Hematopoietic multipotent progenitor cell (in vitro differentiated cells): ENCODE measurements at regions not wholly inside any gene's neighbourhood (a gene's known extent, or its start where the extent isn't known, plus 50 kb on each side); places are given as distances from the start of the nearest gene placed in this dataset.
"Not testable (repeated sequence)": the region's sequence is repeated elsewhere in the genome, so short reads cannot be mapped to it uniquely, and the experiment has no call there.

Experiments
- DNase-seq, 3 donors: peaks; one replicate each; pipeline ENCODE4 v3.0.0-alpha.2; 2011 to 2015; ENCODE audit warnings: low read depth in 2 of 3, low spot score in 2 of 3

GRCh38 chr5:56733580-56733979, 81.8 kb upstream of the MAP3K1 start:
- DNase-seq, result no peak

- DNase-seq, result no peak
Measured at GRCh38 chr5:56732121-56732520, 83.2 kb upstream of the MAP3K1 start.

GRCh38 chr5:56731473-56731872, 83.9 kb upstream of the MAP3K1 start:
- not testable (repeated sequence) for DNase-seq

DNA sequence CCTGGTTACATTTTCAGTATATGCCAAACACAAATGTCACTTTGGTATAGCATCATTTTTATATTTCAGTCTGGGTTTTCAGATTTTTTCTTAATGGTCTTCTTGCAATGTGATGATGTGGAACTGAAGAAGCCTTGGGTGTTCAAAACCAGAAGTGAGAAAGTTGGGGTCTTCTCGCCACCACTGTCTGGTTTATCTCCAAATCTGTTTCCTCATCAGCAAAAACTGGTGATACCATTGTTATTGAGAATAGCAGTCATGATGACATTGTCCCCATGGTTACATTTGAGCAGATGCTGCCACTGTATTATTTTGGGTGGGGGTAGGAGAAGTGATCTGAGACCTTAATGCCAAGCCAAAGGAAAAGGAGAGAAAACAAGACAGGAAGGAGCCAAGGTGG, 85.9 kb upstream of the MAP3K1 start:
- peak in 1 of 3 donors; percentile 43 for DNase-seq

- DNase-seq, result no peak
Measured at GRCh38 chr5:56725711-56726411, 89.5 kb upstream of the MAP3K1 start.

- DNase-seq, result not testable (repeated sequence)
Measured at GRCh38 chr5:56724857-56725256, 90.5 kb upstream of the MAP3K1 start.

DNA sequence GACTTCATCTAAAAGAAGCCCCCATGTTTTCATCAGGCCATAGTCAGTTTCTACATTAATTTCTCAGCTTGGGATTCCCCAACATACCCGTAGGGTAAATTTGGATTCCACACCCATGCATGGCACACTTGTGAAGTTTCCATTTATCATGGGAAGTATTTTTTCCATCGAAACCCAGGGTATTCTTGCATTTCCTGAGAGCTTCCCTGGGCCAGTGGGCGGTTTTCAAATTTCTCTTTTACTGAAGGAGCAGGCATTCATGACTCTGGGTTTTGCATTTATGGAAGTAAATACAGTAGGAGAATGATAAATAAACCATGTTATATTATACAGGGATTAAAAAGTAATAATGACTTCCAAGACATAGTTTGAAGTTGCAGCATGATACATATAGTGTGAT, 93.0 kb upstream of the MAP3K1 start:
- DNase-seq, result no peak

- DNase-seq, result no peak
Measured at GRCh38 chr5:56717253-56717987, 97.9 kb upstream of the MAP3K1 start.

- no peak for DNase-seq
Measured at GRCh38 chr5:56715986-56716385, 99.4 kb upstream of the MAP3K1 start.

DNA sequence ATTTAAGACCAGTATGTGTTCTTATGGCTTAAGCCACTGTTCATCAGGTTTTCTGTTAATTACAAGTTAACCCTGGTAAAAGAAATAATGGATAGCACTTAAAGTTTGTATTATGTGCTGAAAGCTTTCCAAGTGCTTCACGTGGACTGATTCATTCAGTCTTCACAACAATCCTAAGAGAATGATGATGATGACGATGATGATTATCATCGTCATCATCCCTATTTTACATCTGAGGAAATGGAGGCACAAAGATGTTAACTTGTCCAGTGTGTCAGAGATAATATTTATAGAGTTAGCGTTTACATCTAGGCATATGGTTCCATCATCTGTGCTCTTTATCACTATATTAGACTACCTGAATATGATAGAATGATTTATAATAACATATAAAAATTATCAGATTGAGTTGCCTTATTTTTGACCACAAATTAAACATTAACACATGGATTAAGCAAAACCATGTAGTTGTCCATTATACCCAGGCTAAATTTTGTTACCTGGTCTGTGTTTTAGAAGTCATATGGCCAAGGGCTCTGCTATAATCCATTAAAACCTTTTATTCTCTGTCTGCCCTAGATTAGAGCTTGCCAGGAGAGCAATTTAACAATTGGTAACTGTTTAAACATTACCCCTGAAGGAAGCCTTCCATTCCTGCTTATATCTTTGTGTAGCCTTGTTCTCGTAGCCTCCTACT, 102.3 kb upstream of the MAP3K1 start:
- DNase-seq, result no peak

- no peak for DNase-seq
Measured at GRCh38 chr5:56710826-56711590, 104.3 kb upstream of the MAP3K1 start.

GRCh38 chr5:56706504-56706903, 108.8 kb upstream of the MAP3K1 start:
- no peak for DNase-seq

GRCh38 chr5:56705217-56705616, 110.1 kb upstream of the MAP3K1 start:
- DNase-seq, result no peak

DNA sequence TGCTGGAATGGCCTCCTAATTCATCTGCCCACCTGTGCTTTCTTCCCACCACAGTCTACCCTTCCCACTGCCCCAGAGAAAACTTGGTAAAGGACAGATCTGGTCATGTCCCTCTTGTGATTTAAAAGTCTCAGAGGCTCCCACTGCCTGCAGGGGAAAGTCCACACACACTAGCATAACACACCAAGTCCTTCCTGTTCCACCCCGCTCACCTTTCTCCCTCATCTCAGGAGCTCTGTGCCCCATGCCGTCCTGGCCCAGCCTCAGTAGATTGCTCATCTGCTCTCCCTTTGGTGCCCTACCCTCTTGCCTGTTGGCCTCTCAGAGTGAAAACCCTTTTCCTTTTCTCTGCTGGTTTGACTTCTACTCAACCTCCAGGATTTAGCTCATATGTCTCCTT, 111.4 kb upstream of the MAP3K1 start:
- DNase-seq, result no peak

- no peak for DNase-seq
Measured at GRCh38 chr5:56700711-56701110, 114.6 kb upstream of the MAP3K1 start.

GRCh38 chr5:56699538-56699937, 115.8 kb upstream of the MAP3K1 start:
- no peak for DNase-seq

- DNase-seq, result no peak
Measured at GRCh38 chr5:56698463-56699381, 116.6 kb upstream of the MAP3K1 start.

DNA sequence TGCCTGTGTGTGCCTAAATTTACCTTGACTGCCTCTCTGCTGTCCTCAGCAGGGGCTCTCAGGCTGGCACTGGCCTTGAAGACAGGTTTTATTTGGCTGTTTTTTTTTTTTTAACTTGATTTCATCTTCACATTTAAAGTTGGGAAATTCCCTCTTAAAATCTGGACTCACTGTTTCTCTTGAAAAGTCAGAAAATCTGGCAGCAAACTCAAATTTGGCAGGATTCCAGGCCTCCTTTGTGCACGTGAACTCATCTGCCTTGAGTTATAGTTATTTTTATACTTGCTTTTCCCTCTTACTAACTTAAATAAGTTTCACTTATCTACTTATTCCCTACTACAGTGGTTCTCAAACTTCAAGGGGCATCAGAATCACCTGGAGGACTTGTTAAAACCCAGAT, 118.4 kb upstream of the MAP3K1 start:
- DNase-seq, result no peak

- no peak for DNase-seq
Measured at GRCh38 chr5:56693220-56693579, 122.1 kb upstream of the MAP3K1 start.
